Spleen (tissue), 11 donors: ENCODE measurements at regions not wholly inside any gene's neighbourhood (a gene's known extent, or its start where the extent isn't known, plus 50 kb on each side); places are given as distances from the start of the nearest gene placed in this dataset.
"Not testable (repeated sequence)": the region's sequence is repeated elsewhere in the genome, so short reads cannot be mapped to it uniquely, and the experiment has no call there.

Experiments
- DNase-seq: peaks from one replicate; pipeline ENCODE4 v3.0.0-alpha.2; 2020
- H3K27ac ChIP-seq, 8 donors: fragments of 200-600 bp; sonication (generic) in 7 of 8; 1 replicate in 4 of 8; 2 replicates in 4 of 8; pipeline versions ENCODE4 v1.5.0 to v1.8.0; 2016 to 2021; ENCODE audit warnings: inconsistent platforms in 4 of 8, mild to moderate bottlenecking in 4 of 8, moderate library complexity in 1 of 8
- H3K27me3 ChIP-seq, 7 donors: fragments of 200-600 bp; sonication (generic) in 6 of 7; replicated peaks in 1 of 7; 1 replicate in 4 of 7; 2 replicates in 3 of 7; pipeline versions ENCODE4 v1.5.0 to v1.8.0; 2016 to 2021; ENCODE audit warnings: inconsistent platforms in 3 of 7, mild to moderate bottlenecking in 1 of 7
- H3K36me3 ChIP-seq, 6 donors: fragments of 200-600 bp; sonication (generic) in 5 of 6; 1 replicate in 4 of 6; 2 replicates in 2 of 6; pipeline versions ENCODE4 v1.5.0 to v1.8.0; 2016 to 2021; ENCODE audit warnings: inconsistent platforms in 2 of 6
- H3K4me1 ChIP-seq, 6 donors: fragments of 200-600 bp; sonication (generic) in 5 of 6; 1 replicate in 3 of 6; 2 replicates in 3 of 6; pipeline versions ENCODE4 v1.5.0 to v1.8.0; 2016 to 2021; ENCODE audit warnings: inconsistent platforms in 3 of 6
- H3K4me3 ChIP-seq, 8 donors: fragments of 200-600 bp; sonication (generic) in 7 of 8; 1 replicate in 4 of 8; 2 replicates in 4 of 8; pipeline versions ENCODE4 v1.5.0 to v1.8.0; 2016 to 2021; ENCODE audit warnings: inconsistent platforms in 4 of 8, mild to moderate bottlenecking in 4 of 8, moderate library complexity in 2 of 8
- H3K9me3 ChIP-seq, 8 donors: fragments of 200-600 bp; sonication (generic) in 7 of 8; 1 replicate in 4 of 8; 2 replicates in 4 of 8; pipeline versions ENCODE4 v1.5.0 to v1.8.0; 2016 to 2021; ENCODE audit warnings: inconsistent platforms in 4 of 8
- CTCF ChIP-seq, 11 experiments: fragments of 200-600 bp in 7 of 11; fragments of 450-650 bp in 4 of 11; sonication (generic) in 4 of 11; IDR thresholded peaks in 8 of 11; conservative IDR thresholded peaks in 3 of 11; 1 replicate in 7 of 11; 2 replicates in 4 of 11; pipeline versions ENCODE4 v1.4.0 to v1.8.0; 2016 to 2021; ENCODE audit warnings: antibody characterized with exemption in 11 of 11, inconsistent platforms in 4 of 11, mild to moderate bottlenecking in 1 of 11
- POLR2A ChIP-seq, 3 donors: fragments of 450-650 bp; IDR thresholded peaks; one replicate each; pipeline ENCODE4 v1.5.1; 2017; ENCODE audit warnings: antibody characterized with exemption in 3 of 3, mild to moderate bottlenecking in 1 of 3
- POLR2AphosphoS5 ChIP-seq, 3 donors: sonication (generic); formaldehyde crosslinking; IDR thresholded peaks; one replicate each; pipeline ENCODE4 v1.5.1; 2017; ENCODE audit warnings: antibody characterized with exemption in 3 of 3
- WGBS, 5 donors: extraction: QIAGEN DNeasy Blood & Tissue Kit in 3 of 5; methylation state at CpG; one replicate each; pipeline versions ENCODE4 v1.1.5 to v1.1.7; 2013 to 2018; 5-methylcytosine and 5-hydroxymethylcytosine counted together
- intact Hi-C: fragments of 100-400 bp; cut with DNase I; formaldehyde crosslinking; loops from one replicate; pipeline ENCODE4 v1.15.0; 2023; ENCODE audit warnings: low total_unique reads
- donor health status: healthy with polysubstance abuse.
- donor health status: DM: no; HTN: no; CAD: no; lungs with moderate emphysema.
- donor health status: DM: no; HTN: no; CAD: no.
- donor health status: Bipolar disorder and iron deficiency.
- donor health status: healthy.
- donor health status: DM: no; HTN: no; CAD: no.
- donor health status: DM: yes; HTN: yes; CAD: no.

GRCh38 chr14:53217316-53217994 lies 64.3 kb upstream of the DDHD1 start:
- Histone ChIP-seq H3K27me3 (no peaks in the 10 kb centered on the region), H3K4me1 (peaks cover 0 to 15% (median 6%) of the 10 kb centered on the region in 6 donors), H3K9me3 (no peaks in the 10 kb centered on the region), H3K4me3 (peak overlapping the region; percentile 54 to 74 (median 60)), H3K36me3 (no peaks in the 10 kb centered on the region), H3K27ac (peak overlapping the region in 6 of 8 donors; percentile 47 to 76 (median 64))
- TF ChIP-seq POLR2A (IDR thresholded peaks at IDR 0.05) (no peak), POLR2AphosphoS5 (IDR thresholded peaks at IDR 0.05) (peak; percentile 6 to 67 (median 55)), CTCF (IDR thresholded peaks at IDR 0.05 in 8 of 11, conservative IDR thresholded peaks at IDR 0.05 in 3 of 11) (peak; percentile 37 to 83 (median 67))
- DNase-seq, result peak; percentile 93
- 0 to 3% (median 1%) methylated on average over 6 to 39 of the region's 39 CpGs for WGBS, 5 donors
- intact Hi-C loops, result no loop called here

- DNase-seq, H3K27me3 ChIP-seq, H3K36me3 ChIP-seq, intact Hi-C loops, H3K9me3 ChIP-seq: not testable (repeated sequence)
- peaks cover 0 to 15% (median 6%) of the 10 kb centered on the region in 6 donors for H3K4me1 ChIP-seq
- peak overlapping the region in 6 of 8 donors; percentile 54 to 74 (median 62) for H3K4me3 ChIP-seq
- peak overlapping the region in 1 of 8 donors; percentile 76 for H3K27ac ChIP-seq
- 96 to 100% (median 100%) methylated on average over 1 of the region's 1 CpG for WGBS, 5 donors
These were observed 63.8 kb upstream of the DDHD1 start for GRCh38 chr14:53216955-53217315.

- H3K9me3 ChIP-seq, H3K4me3 ChIP-seq, intact Hi-C loops, DNase-seq, H3K27ac ChIP-seq, H3K36me3 ChIP-seq, H3K27me3 ChIP-seq: not testable (repeated sequence)
- peaks cover 0 to 15% (median 6%) of the 10 kb centered on the region in 6 donors for H3K4me1 ChIP-seq
- 94 to 98% (median 97%) methylated on average over 10 to 11 of the region's 11 CpGs for WGBS, 5 donors
These were observed 63.4 kb upstream of the DDHD1 start for GRCh38 chr14:53216478-53216877.

- no peak overlapping the region for H3K27ac ChIP-seq
- H3K36me3 ChIP-seq, result no peaks in the 10 kb centered on the region
- no peak for DNase-seq
- no peaks in the 10 kb centered on the region for H3K27me3 ChIP-seq
- intact Hi-C loops, result no loop called here
- H3K9me3 ChIP-seq, result no peaks in the 10 kb centered on the region
- no peak overlapping the region for H3K4me3 ChIP-seq
- H3K4me1 ChIP-seq, result peaks cover 0 to 15% (median 6%) of the 10 kb centered on the region in 6 donors
- WGBS, 5 donors, result 85 to 94% (median 88%) methylated on average over 2 of the region's 2 CpGs
- no peak for TF ChIP-seq POLR2AphosphoS5 (IDR thresholded peaks at IDR 0.05)
- TF ChIP-seq CTCF (IDR thresholded peaks at IDR 0.05 in 8 of 11, conservative IDR thresholded peaks at IDR 0.05 in 3 of 11), result no peak
- TF ChIP-seq POLR2A (IDR thresholded peaks at IDR 0.05), result no peak
These were observed 62.0 kb upstream of the DDHD1 start for GRCh38 chr14:53215101-53215500.

GRCh38 chr14:53214384-53214783 lies 61.3 kb upstream of the DDHD1 start:
- Histone ChIP-seq H3K27me3 (no peaks in the 10 kb centered on the region), H3K9me3 (no peaks in the 10 kb centered on the region), H3K4me1 (peaks cover 0 to 15% (median 6%) of the 10 kb centered on the region in 6 donors), H3K4me3 (no peak overlapping the region), H3K27ac (peak overlapping the region in 1 of 8 donors; percentile 8), H3K36me3 (no peaks in the 10 kb centered on the region)
- TF ChIP-seq POLR2AphosphoS5 (IDR thresholded peaks at IDR 0.05), result no peak
- no peak for TF ChIP-seq CTCF (IDR thresholded peaks at IDR 0.05 in 8 of 11, conservative IDR thresholded peaks at IDR 0.05 in 3 of 11)
- TF ChIP-seq POLR2A (IDR thresholded peaks at IDR 0.05), result no peak
- intact Hi-C loops, result no loop called here
- DNase-seq, result no peak
- 75 to 85% (median 77%) methylated on average over 4 of the region's 4 CpGs for WGBS, 5 donors
